ENCODE measurements at regions not wholly inside any gene's neighbourhood (a gene's known extent, or its start where the extent isn't known, plus 50 kb on each side); places are given as distances from the start of the nearest gene placed in this dataset.
A peak's percentile ranks its signal among the peaks of the same experiment; 100 is the strongest.
"Not testable (repeated sequence)": the region's sequence is repeated elsewhere in the genome, so short reads cannot be mapped to it uniquely, and the experiment has no call there.

DNA sequence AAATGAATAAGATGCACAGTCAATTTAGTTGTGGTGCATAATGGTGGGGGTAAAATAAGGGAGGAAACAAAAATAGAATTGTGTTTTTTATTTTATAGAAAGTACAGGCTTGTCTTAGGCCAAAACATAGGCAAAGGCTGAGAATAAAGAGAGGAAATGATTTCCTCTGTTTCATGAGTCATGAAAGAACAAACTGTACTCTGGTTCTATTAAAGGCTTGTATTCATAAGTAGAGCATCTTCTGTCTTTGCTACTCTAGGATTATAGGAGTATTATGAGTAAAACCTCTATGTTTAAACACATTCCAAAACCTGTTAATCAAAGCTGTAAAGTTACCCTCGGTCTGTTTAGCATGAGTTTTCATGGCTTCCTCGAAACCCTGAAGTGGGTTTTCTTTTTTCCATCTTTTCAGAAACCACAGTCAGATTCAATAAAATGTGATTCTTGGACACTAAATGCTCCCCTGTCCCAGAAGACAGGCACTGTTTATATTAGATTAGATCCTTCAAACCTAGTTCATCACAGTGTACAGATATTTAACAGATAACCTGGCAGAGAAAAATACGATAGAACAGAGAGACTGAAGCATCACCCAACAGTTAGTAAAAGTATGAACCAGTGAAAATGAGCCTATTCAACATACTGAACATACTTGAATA lies 473.9 kb upstream of the CYLC2 start:
- no peak for DNase-seq (ENCODE audit: low spot score)
- intact Hi-C loops (cut with DNase I): no loop called here

DNA sequence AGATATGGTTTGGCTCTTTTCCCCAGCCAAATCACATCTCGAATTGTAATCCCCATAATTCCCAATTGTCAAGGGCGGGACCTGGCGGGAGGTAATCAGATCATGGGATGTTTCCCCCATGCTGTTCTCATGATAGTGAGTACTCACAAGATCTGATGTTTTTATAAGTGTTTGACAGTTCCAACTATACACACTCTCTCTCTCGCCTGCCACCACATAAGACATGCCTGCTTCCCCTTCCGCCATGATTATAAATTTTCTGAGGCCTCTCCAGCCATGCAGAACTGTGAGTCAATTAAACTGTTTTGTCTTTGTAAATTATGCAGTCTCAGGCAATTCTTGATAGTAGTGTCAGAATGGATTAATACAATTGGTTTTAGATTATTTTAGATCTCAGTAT lies 475.7 kb upstream of the CYLC2 start:
- no peak for DNase-seq (ENCODE audit: low spot score)
- intact Hi-C loops (cut with DNase I): no loop called here

DNA sequence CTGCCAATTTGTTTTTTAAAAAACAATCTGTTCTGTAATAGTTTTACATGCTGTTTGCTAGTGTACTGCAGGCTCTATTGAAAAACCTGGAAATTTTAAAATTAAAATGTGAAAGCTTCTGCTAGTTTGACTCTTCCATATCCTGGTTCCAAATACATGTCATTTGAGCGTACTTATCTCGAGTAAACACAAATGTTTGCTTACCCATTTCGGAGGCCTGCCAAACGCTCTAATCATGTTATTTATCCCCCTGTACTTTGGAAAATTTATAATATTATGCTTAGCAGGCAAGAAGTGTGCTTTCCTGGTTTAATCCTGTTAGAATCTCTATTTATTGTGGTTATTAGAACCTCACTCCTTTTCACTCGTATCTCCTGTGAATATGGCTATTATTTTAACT lies 476.8 kb upstream of the CYLC2 start:
- intact Hi-C loops (cut with DNase I): no loop called here
- DNase-seq (ENCODE audit: low spot score): no peak

DNA sequence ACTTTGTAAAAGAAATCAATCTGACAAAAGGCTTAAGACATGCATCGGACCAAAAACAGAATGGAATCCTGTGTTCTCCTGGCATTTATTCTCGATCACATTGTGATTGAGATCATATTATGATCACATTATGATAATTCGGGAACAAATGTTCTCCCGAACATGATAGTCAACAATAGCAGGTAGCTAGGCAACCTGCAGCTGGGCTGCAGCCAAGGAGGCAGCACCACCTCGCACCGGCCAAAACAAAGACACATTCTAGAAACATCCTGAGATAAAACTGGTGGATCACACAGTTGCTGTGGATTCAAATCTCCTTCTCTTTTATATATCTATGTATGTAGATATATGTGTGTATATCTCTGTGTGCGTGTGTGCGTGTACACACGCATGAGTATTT lies 480.6 kb upstream of the CYLC2 start:
- DNase-seq (ENCODE audit: low spot score): no peak
- intact Hi-C loops (cut with DNase I): no loop called here

DNA sequence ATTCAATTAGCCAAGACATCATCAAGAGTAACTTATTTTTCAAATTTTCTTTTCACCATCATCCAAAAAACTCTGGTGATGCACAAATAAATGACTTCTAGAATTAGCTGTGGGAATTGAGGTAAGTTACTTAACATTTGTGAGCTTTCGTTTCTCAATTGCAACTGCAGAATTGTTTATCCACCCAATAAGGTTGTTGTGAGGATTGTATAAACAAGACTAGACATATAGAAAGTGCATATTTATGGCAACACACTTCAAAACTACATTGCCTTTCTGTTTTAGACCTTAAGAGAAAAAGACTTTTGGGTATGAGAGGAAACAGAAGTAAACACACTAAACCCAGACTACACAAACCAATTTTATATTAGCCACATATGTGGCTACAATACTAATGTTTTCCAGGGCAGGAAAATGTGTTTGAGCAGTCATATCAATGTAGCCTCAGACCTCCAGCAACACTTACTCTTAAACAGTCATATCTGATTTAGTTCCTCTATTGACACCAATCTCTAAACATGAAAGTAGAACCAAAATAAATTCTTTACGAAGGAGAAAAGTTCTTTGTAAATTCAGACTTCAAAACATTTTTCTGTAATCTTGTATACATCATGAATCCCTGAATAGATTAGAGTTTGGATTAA lies 488.0 kb upstream of the CYLC2 start:
- intact Hi-C loops (cut with DNase I): no loop called here
- DNase-seq (ENCODE audit: low spot score): no peak

DNA sequence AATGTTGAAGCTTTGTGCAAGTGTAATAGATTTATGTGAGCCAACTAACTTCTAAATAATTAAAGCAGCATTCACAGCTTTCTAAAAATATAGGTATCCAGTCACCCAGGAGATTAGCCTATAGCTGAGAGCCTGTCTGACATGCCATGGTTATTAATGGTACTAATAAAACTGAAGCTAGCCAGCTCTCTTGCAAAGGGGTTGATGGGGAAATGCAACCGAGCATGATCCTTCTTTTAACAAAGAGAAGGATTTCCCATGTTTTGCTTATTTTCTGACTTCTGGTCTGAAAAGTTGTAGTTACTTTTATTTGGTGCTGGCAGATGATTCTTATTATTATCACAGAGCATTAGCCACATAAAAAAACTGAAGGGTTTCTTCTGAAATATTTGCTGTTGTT lies 488.7 kb upstream of the CYLC2 start:
- DNase-seq (ENCODE audit: low spot score): no peak
- intact Hi-C loops (cut with DNase I): no loop called here

DNA sequence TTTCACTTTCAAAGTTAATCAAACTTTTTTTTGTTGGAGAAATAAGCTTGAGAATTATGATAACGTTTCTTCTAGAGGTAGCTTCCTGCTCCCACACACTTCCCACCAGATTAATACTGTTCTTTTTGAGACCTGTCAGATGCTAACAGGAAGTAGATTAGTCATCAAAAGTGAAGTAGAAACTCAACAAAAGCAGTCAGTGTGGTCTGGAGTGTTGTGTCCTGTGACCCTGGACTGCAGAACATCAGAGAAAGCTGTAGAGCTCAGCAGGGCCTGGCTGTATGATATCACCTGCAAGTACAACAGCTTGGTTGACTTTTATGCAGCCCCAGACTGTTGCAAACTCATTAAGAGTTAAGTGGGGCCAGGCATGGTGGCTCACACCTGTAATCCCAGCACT lies 495.7 kb upstream of the CYLC2 start:
- DNase-seq (ENCODE audit: low spot score): no peak
- intact Hi-C loops (cut with DNase I): no loop called here

DNA sequence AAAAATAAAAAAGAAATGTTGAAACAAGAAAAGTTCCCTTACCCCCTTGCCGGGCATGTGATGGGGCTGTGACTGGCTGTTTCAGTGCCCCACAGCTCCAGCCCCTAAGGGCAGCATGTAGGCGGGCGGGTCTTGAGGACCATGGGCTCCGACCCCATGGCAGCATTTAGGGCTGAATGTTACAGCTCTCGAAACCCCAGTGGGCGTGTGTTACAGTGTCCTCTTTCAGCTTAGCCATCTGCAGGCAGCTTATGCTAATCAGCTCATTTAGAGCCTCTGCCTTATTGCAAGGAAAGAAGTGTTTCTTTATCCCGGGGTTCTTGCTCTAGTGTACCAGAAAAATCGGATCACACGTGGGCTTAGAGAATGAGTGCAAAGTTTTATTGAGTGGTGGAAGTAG lies 497.4 kb upstream of the CYLC2 start:
- intact Hi-C loops (cut with DNase I): no loop called here
- no peak for DNase-seq (ENCODE audit: low spot score)

DNA sequence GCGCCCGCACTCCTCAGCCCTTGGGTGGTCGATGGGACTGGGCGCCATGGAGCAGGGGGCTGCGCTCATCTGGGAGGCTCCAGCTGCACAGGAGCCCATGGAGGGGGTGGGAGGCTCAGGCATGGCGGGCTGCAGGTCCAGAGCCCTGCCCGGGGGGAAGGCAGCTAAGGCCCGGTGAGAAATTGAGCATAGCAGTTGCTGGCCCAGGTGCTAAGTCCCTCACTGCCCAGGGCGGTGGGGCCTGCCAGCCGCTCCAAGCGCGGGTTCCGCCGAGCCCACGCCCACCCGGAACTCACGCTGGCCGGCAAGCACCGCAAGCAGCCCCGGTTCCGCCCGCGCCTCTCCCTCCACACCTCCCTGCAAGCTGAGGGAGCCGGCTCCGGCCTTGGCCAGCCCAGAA lies 508.2 kb upstream of the CYLC2 start:
- DNase-seq (ENCODE audit: low spot score); intact Hi-C loops (cut with DNase I): not testable (repeated sequence)

DNA sequence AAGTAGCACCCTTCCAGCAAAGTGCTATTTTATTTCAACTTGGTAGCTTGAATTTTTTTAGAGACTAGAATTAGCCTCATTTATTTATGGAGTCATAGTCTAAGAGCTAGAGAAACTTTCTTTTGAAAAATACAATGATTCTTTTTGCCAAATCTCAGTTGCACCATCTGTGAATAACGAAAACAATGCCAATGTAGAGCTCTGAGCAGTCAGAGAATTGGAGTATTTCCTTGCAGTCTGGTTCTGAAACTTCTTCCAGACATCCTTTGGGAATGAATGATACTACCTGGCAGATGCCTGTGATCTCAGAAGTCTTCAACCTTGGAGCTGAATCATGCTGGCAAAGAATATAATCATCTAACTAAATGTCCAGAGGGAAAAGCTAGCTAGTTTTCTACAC lies 511.5 kb upstream of the CYLC2 start:
- no peak for DNase-seq (ENCODE audit: low spot score)
- intact Hi-C loops (cut with DNase I): no loop called here

DNA sequence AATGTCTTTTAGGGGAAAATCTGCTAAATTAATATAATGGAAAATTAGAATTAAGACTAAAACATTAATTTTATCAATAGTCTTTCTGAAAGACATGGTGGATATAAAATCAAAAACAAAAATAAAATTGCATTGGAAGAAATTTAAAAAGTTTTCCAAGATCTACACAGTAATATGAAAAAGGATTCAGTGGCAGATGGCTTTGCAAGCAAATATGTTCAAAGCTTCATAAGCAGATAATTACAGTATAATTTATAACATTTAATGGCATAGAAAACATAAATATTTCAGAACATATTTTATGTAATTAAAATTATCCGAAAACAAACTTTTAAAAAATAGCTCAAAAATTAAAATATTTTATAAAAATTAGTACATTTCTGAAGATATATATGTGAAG lies 512.4 kb upstream of the CYLC2 start:
- no peak for DNase-seq (ENCODE audit: low spot score)
- intact Hi-C loops (cut with DNase I): no loop called here

DNA sequence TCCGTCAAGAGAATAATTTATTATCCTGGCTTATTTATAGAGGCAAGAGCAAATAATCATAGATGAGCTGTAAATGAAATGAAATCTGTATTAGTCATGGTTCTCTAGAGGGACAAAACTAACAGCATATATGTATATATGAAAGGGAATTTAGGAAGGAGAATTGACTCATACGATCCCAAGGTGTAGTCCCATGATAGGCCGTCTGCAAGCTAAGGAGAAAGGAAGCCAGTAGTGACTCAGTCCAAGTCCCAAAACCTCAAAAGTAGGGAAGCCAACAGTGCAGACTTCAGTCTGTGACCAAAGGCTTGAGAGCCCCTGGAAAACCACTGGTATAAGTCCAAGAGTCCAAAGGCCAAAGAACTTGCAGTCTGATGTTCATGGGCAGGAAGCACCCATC lies 515.9 kb upstream of the CYLC2 start:
- DNase-seq (ENCODE audit: low spot score): no peak
- intact Hi-C loops (cut with DNase I): no loop called here

DNA sequence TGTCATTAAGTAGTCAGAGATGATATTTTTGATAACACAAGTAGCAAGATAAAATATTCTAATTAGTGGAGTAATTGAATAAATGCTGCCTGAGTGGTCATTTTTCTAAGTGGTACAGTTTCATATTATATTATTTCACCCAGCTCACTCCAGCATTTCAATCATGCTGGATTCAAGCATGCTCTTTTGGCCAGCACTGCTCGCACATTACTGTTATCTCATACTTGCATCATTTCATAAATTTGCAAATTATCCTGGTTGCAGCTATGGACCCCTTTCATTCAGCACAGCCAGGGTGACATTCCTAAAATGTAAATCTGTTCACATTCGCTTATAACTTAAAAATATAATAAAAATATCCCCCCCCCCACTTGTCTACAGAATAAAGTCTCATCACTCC lies 520.8 kb upstream of the CYLC2 start:
- intact Hi-C loops (cut with DNase I): no loop called here
- DNase-seq (ENCODE audit: low spot score): no peak

DNA sequence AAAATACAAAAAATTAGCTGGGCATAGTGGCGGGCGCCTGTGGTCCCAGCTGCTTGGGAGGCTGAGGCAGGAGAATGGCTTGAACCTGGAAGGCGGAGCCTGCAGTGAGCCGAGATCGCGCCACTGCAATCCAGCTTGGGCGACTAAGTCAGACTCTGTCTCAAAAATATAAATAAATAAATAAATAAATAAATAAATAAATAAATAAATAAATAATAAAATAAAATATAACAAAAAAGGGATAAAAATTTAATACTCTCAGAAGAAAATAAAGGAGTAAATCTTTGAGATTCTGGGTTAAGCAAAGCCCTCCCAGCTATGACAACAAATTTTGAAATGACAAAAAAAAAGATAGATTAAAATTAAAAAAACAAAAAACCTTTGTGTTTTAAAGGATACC lies 525.7 kb upstream of the CYLC2 start:
- intact Hi-C loops (cut with DNase I): not testable (repeated sequence)

DNA sequence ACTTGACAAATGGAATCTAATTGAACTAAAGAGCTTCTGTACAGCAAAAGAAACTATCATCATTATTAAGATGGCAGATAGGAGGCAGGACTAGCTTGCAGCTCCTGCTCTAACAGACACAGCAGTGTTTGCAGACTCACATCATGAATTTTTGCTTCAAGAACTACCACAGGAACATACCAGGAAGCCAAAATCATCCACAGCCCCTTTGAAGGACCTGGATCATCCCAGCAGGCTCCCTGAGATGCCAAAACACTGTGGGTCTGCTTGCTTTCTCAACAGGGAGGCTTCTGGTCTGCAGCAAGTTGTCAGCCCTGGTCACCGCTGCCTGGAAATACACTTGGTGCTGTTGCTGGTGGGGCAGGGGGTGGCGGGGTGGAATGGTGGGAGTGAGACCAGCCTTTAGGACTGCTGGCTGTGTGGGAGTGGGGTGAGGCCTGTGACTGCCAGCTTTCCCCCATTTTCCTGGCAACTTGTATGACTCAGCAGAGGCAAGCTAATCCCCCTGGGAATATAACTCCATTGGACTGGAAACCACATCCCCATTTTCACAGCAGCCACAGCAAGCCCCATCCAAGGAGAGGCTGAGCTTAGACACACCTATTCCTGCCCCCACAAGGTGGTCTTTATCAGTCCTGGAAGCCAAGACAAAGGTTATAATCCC lies 533.8 kb upstream of the CYLC2 start:
- intact Hi-C loops (cut with DNase I): no loop called here

More for the DNA sequence above, 525.7 kb upstream of the CYLC2 start:
- DNase-seq (ENCODE audit: low spot score): not testable (repeated sequence)

DNA sequence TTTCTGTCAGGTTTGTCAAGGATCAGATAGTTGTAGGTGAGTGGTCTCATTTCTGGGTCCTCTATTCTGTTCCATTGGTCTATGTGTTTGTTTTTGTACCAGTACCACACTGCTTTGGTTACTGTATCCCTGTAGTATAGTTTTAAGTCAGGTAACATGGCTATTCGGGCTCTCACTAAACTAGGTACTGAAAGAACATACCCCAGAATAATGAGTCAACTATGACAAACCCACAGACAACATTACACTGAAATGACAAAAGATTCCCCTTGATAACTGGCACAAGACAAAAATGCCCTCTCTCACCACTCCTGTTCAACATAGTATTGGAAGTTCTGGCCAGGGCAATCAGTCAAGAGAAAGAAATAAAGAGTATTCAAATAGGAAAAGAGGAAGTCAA lies 535.3 kb upstream of the CYLC2 start:
- intact Hi-C loops (cut with DNase I): no loop called here
- no peak for DNase-seq (ENCODE audit: low spot score)

More for the DNA sequence above, 533.8 kb upstream of the CYLC2 start:
- no peak for DNase-seq (ENCODE audit: low spot score)

DNA sequence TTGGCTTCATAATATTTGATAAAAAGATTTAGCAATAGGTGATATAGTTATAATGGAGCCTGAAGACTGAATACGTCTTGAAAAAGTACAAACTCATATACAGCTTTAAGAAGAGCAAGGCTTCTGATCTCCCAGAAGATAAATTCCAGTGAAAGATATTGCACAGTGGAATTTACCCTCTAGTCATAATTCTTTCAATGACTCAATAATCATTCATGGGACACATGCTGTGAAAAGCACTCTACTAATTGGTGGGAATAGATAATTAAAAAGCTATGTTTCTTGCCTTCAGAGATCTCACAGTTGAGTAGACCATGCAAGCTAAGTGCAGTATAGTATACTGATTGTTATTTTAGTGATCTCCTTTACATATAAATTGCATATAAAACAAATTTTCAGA lies 538.6 kb upstream of the CYLC2 start:
- DNase-seq (ENCODE audit: low spot score): no peak
- intact Hi-C loops (cut with DNase I): no loop called here

DNA sequence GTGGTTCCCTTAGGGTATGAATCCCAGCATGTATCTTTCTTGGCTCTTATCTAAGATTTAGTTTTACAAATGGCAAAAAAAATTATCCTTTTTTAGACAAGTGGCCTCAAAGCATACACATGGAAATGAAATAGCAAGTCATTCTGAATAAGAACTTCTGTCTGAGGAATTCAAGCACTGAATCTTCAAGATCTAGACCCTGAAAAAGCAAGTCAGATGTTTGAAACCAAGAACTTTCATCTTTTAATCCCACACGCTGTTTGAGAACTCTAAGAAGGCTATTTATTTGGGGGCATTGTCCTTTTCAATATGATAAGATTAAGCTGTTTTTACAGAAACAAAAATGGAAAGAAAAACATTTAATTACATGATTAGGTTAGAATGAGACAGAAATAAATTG lies 549.2 kb upstream of the CYLC2 start:
- intact Hi-C loops (cut with DNase I): no loop called here
- no peak for DNase-seq (ENCODE audit: low spot score)

DNA sequence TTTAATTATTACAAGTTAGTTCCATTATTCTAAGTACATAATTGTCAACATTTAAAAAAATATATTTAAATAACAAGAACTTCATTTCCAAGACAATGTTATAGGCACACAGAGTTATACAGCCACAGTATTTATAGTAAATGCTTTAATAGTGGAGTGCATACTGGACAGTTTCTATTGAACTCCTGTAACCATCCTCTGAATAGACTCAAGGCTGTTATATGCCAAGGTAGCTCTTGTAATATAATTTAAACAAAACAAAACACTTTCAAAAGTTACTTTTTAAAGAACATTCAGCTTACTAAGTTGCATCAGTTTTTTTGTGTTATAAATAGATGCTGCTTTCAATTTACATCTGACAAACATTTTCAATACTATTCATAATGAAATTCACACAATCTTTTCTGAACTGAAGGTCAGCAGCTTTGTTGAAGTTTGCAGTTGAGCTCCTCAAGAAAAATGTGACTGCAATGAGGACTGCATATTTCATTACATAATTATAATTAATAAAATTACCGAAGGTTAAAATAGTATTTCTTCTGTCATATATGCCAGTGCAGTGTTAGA lies 549.9 kb upstream of the CYLC2 start:
- no peak for DNase-seq (ENCODE audit: low spot score)
- intact Hi-C loops (cut with DNase I): no loop called here

DNA sequence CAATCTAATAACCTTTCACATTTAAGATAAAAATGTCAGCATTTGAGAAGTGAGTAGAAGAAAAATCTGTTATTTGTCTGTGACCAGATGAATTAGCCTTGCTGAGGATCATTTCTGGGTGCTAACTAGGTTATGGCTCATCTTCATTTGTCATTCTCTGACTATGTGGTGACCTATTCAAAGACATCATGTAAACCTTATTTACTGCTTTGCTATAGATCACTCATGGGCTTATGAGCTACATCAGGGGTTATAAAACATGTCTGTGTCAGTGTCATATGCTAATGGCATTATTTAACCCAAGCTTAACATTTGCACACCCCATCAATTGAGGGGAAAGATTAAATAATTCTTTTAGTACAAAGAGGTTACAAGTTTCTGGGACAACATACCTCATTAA lies 555.5 kb upstream of the CYLC2 start:
- intact Hi-C loops (cut with DNase I): no loop called here
- no peak for DNase-seq (ENCODE audit: low spot score)

DNA sequence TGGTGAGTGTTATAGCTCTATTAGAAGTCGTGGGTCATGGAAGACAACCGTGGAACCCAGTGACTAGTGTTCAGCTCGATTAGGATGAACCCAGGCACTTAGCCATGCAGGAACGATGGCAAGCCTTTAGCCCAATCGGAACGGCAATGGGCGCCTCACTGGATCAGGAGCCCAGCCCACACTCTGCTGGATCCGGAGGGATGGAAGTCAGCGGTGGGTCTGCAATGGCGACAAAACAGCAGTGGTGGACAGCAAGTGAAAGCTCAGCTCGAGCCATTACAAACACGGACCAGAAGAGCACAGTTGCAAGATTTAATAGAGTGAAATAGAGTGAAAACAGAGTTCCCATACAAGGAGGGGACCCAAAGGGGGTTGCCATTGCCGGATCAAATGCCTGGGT lies 558.5 kb upstream of the CYLC2 start:
- intact Hi-C loops (cut with DNase I): not testable (repeated sequence)
- peak; percentile 51 for DNase-seq (ENCODE audit: low spot score)
